Loucy (cell line): ENCODE measurements at regions not wholly inside any gene's neighbourhood (a gene's known extent, or its start where the extent isn't known, plus 50 kb on each side); places are given as distances from the start of the nearest gene placed in this dataset.

Experiments used
- H2AFZ ChIP-seq: fragments of 200-600 bp; sonication (generic); 2 replicates; pipeline ENCODE4 v1.6.0; 2016; ENCODE audit warnings: antibody characterized with exemption, mild to moderate bottlenecking, low read length, moderate library complexity
- H3F3A ChIP-seq: fragments of 200-600 bp; 2 replicates; pipeline ENCODE4 v1.6.0; 2016; ENCODE audit warnings: antibody characterized with exemption, low read depth, mild to moderate bottlenecking
- H3K27me3 ChIP-seq: fragments of 200-600 bp; sonication (generic); 2 replicates; pipeline ENCODE4 v1.6.1; 2014; ENCODE audit warnings: low read length, mild to moderate bottlenecking; ENCODE audit not compliant: insufficient read depth, poor library complexity, severe bottlenecking
- H3K36me3 ChIP-seq: fragments of 200-600 bp; sonication (generic); 2 replicates; pipeline ENCODE4 v1.6.1; 2016; ENCODE audit warnings: low read length; ENCODE audit not compliant: insufficient read depth
- H3K4me1 ChIP-seq: fragments of 200-600 bp; sonication (generic); 2 replicates; pipeline ENCODE4 v1.5.1; 2014; ENCODE audit warnings: low read length, mild to moderate bottlenecking; ENCODE audit not compliant: insufficient read depth, poor library complexity, severe bottlenecking
- H3K4me2 ChIP-seq: fragments of 200-600 bp; sonication (generic); 2 replicates; pipeline ENCODE4 v1.6.0; 2014; ENCODE audit warnings: antibody characterized with exemption, low read length, low read depth, mild to moderate bottlenecking; ENCODE audit not compliant: poor library complexity, severe bottlenecking
- H3K4me3 ChIP-seq: fragments of 200-600 bp; sonication (generic); 2 replicates; pipeline ENCODE4 v1.5.1; 2014; ENCODE audit warnings: low read length, mild to moderate bottlenecking, mixed read lengths; ENCODE audit not compliant: poor library complexity, severe bottlenecking
- H3K79me2 ChIP-seq: fragments of 200-600 bp; sonication (generic); 2 replicates; pipeline ENCODE4 v1.6.1; 2014; ENCODE audit warnings: low read length; ENCODE audit not compliant: insufficient read depth
- H3K9ac ChIP-seq: fragments of 200-600 bp; sonication (generic); 2 replicates; pipeline ENCODE4 v1.6.0; 2014; ENCODE audit warnings: mild to moderate bottlenecking, low read depth, low read length, moderate library complexity; ENCODE audit not compliant: poor library complexity, severe bottlenecking
- H3K9me2 ChIP-seq: fragments of 200-600 bp; sonication (generic); replicated peaks from 2 replicates; pipeline ENCODE4 v1.6.1; 2016; ENCODE audit warnings: low read depth, low read length, mixed read lengths
- H3K9me3 ChIP-seq: fragments of 200-600 bp; sonication (generic); 2 replicates; pipeline ENCODE4 v1.6.1; 2014; ENCODE audit warnings: mild to moderate bottlenecking, antibody characterized with exemption, low read length, low read depth; ENCODE audit not compliant: insufficient read depth
- H4K20me1 ChIP-seq: fragments of 200-600 bp; sonication (generic); 2 replicates; pipeline ENCODE4 v1.6.0; 2014; ENCODE audit warnings: antibody characterized with exemption, low read length, mild to moderate bottlenecking; ENCODE audit not compliant: insufficient read depth, poor library complexity, severe bottlenecking
- EZH2phosphoT487 ChIP-seq: fragments of 200-600 bp; IDR thresholded peaks from 2 replicates; pipeline ENCODE4 v1.6.1; 2018; ENCODE audit warnings: antibody characterized with exemption, mild to moderate bottlenecking, moderate library complexity, borderline replicate concordance
- TF ChIP-seq, protein P1 (sequence below): fragments of 200-600 bp; sonication (generic); conservative IDR thresholded peaks from 2 replicates; pipeline ENCODE4 v1.5.1; 2014; ENCODE audit warnings: mild to moderate bottlenecking, antibody characterized with exemption, low read length

DNA sequence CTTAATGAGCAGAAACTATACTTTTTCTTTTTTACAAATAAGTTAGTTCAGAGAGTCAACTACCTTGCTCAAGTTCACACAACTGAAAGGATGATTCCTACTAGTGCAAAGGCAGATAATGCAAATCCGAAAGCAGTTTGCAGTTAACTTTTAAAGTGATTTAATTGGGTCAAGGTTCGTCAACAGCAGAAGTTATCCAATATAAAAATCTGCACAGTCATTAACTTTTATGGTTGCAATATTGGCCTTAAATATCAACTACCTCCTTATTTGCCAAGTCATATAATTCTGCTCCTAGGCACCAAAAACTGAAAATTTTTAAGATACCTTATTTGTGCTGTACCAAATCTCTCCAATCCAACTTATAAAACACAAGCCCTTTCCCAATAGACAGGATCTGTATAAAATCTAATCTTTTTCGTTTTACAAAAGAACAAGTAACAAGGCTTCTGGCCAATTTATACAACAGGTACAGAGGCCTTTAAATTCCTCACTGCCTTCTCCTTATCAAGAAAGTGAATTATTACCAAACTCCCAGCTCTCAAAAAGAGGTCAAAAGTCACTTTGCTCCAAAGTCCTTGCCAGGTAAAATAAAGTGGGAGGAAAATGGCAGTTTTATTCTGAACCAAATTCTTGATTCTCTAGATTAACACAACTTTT lies 416.6 kb upstream of the NECTIN3 start:
- H2AFZ ChIP-seq, result no peak overlapping the region
- no peaks in the 10 kb centered on the region for H3K9me2 ChIP-seq
- no peak for TF ChIP-seq EZH2phosphoT487
- TF ChIP-seq, protein P1, sequence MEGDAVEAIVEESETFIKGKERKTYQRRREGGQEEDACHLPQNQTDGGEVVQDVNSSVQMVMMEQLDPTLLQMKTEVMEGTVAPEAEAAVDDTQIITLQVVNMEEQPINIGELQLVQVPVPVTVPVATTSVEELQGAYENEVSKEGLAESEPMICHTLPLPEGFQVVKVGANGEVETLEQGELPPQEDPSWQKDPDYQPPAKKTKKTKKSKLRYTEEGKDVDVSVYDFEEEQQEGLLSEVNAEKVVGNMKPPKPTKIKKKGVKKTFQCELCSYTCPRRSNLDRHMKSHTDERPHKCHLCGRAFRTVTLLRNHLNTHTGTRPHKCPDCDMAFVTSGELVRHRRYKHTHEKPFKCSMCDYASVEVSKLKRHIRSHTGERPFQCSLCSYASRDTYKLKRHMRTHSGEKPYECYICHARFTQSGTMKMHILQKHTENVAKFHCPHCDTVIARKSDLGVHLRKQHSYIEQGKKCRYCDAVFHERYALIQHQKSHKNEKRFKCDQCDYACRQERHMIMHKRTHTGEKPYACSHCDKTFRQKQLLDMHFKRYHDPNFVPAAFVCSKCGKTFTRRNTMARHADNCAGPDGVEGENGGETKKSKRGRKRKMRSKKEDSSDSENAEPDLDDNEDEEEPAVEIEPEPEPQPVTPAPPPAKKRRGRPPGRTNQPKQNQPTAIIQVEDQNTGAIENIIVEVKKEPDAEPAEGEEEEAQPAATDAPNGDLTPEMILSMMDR, result no peak
- H4K20me1 ChIP-seq, result no peaks in the 10 kb centered on the region
- no peaks in the 10 kb centered on the region for H3K36me3 ChIP-seq
- H3K4me3 ChIP-seq, result no peak overlapping the region
- no peak overlapping the region for H3K4me2 ChIP-seq
- H3K9me3 ChIP-seq, result no peaks in the 10 kb centered on the region
- H3K4me1 ChIP-seq, result no peaks in the 10 kb centered on the region
- no peaks in the 10 kb centered on the region for H3K27me3 ChIP-seq
- H3K79me2 ChIP-seq, result no peaks in the 10 kb centered on the region
- no peaks in the 10 kb centered on the region for H3F3A ChIP-seq
- no peak overlapping the region for H3K9ac ChIP-seq

- Histone ChIP-seq H3K9me2 (no peaks in the 10 kb centered on the region), H3K79me2 (no peaks in the 10 kb centered on the region), H3K4me2 (no peak overlapping the region), H3K27me3 (no peaks in the 10 kb centered on the region), H3F3A (no peaks in the 10 kb centered on the region), H4K20me1 (no peaks in the 10 kb centered on the region), H3K9me3 (no peaks in the 10 kb centered on the region), H3K36me3 (no peaks in the 10 kb centered on the region), H3K4me3 (no peak overlapping the region), H2AFZ (no peak overlapping the region), H3K4me1 (no peaks in the 10 kb centered on the region), H3K9ac (no peak overlapping the region)
- TF ChIP-seq, protein P1, result no peak
- TF ChIP-seq EZH2phosphoT487, result no peak
These were observed 415.1 kb upstream of the NECTIN3 start for GRCh38 chr3:110656394-110657025.

GRCh38 chr3:110664148-110664547 lies 407.5 kb upstream of the NECTIN3 start:
- no peaks in the 10 kb centered on the region for H3K4me1 ChIP-seq
- no peaks in the 10 kb centered on the region for H3K36me3 ChIP-seq
- H3K9ac ChIP-seq, result no peak overlapping the region
- H2AFZ ChIP-seq, result no peak overlapping the region
- H3K27me3 ChIP-seq, result no peaks in the 10 kb centered on the region
- no peaks in the 10 kb centered on the region for H3K79me2 ChIP-seq
- no peaks in the 10 kb centered on the region for H3K9me2 ChIP-seq
- no peak overlapping the region for H3K4me2 ChIP-seq
- no peak overlapping the region for H3K4me3 ChIP-seq
- H4K20me1 ChIP-seq, result no peaks in the 10 kb centered on the region
- no peaks in the 10 kb centered on the region for H3F3A ChIP-seq
- TF ChIP-seq, protein P1, result no peak
- TF ChIP-seq EZH2phosphoT487, result no peak
- H3K9me3 ChIP-seq, result peaks cover 9% of the 10 kb centered on the region; the same call in 1 of the 2 replicates
